ENCODE measurements at regions not wholly inside any gene's neighbourhood (a gene's known extent, or its start where the extent isn't known, plus 50 kb on each side); places are given as distances from the start of the nearest gene placed in this dataset.
"Not testable (repeated sequence)": the region's sequence is repeated elsewhere in the genome, so short reads cannot be mapped to it uniquely, and the experiment has no call there.

- no peak for TF ChIP-seq POLR2A (IDR thresholded peaks at IDR 0.05)
- TF ChIP-seq CTCF (IDR thresholded peaks at IDR 0.05), result no peak
- intact Hi-C loops (cut with DNase I), result no loop called here
- WGBS, 4 donors, result 43 to 64% (median 53%) methylated on average over 3 of the region's 3 CpGs
Measured at GRCh38 chr17:13096291-13096690, 78.5 kb upstream of the ELAC2 start.

GRCh38 chr17:13092010-13092409 is 74.2 kb upstream of the ELAC2 start:
- H3K9me3 ChIP-seq (replicated peaks in 1 of 3); H3K4me1 ChIP-seq (replicated peaks in 1 of 2); H3K4me3 ChIP-seq; H3K27ac ChIP-seq; intact Hi-C loops (cut with DNase I); DNase-seq; H3K36me3 ChIP-seq (replicated peaks in 1 of 2); H3K27me3 ChIP-seq: not testable (repeated sequence)
- WGBS, 4 donors, result 83 to 90% (median 88%) methylated on average over 5 of the region's 5 CpGs

More at GRCh38 chr17:13096291-13096690, 78.5 kb upstream of the ELAC2 start:
- no peak for DNase-seq
- Histone ChIP-seq H3K36me3 (replicated peaks in 1 of 2) (no peaks in the 10 kb centered on the region), H3K4me3 (no peak overlapping the region), H3K27me3 (no peaks in the 10 kb centered on the region), H3K4me1 (replicated peaks in 1 of 2) (no peaks in the 10 kb centered on the region), H3K9me3 (replicated peaks in 1 of 3) (no peaks in the 10 kb centered on the region), H3K27ac (no peak overlapping the region)

- no peak for TF ChIP-seq POLR2A (IDR thresholded peaks at IDR 0.05)
- TF ChIP-seq CTCF (IDR thresholded peaks at IDR 0.05), result no peak
- H3K27ac ChIP-seq, result no peak overlapping the region
- DNase-seq, result no peak
- H3K4me3 ChIP-seq, result no peak overlapping the region
- H3K4me1 ChIP-seq (replicated peaks in 1 of 2), result no peaks in the 10 kb centered on the region
- no peaks in the 10 kb centered on the region for H3K36me3 ChIP-seq (replicated peaks in 1 of 2)
- WGBS, 4 donors, result 72 to 84% (median 75%) methylated on average over 5 of the region's 5 CpGs
- intact Hi-C loops (cut with DNase I), result no loop called here
- H3K27me3 ChIP-seq, result peaks cover 3% of the 10 kb centered on the region
- no peaks in the 10 kb centered on the region for H3K9me3 ChIP-seq (replicated peaks in 1 of 3)
Measured at GRCh38 chr17:13088666-13089065, 70.8 kb upstream of the ELAC2 start.

GRCh38 chr17:13087802-13088201 is 70.0 kb upstream of the ELAC2 start:
- 74 to 88% (median 83%) methylated on average over 3 of the region's 3 CpGs for WGBS, 4 donors
- Histone ChIP-seq H3K9me3 (replicated peaks in 1 of 3) (no peaks in the 10 kb centered on the region), H3K27me3 (peaks cover 3% of the 10 kb centered on the region), H3K4me3 (no peak overlapping the region), H3K4me1 (replicated peaks in 1 of 2) (no peaks in the 10 kb centered on the region), H3K36me3 (replicated peaks in 1 of 2) (no peaks in the 10 kb centered on the region), H3K27ac (no peak overlapping the region)
- TF ChIP-seq POLR2A (IDR thresholded peaks at IDR 0.05) (no peak), CTCF (IDR thresholded peaks at IDR 0.05) (no peak)
- intact Hi-C loops (cut with DNase I), result no loop called here
- DNase-seq, result no peak

- Histone ChIP-seq H3K9me3 (replicated peaks in 1 of 3) (no peaks in the 10 kb centered on the region), H3K27me3 (peaks cover 3% of the 10 kb centered on the region), H3K36me3 (replicated peaks in 1 of 2) (no peaks in the 10 kb centered on the region), H3K27ac (no peak overlapping the region), H3K4me1 (replicated peaks in 1 of 2) (no peaks in the 10 kb centered on the region), H3K4me3 (no peak overlapping the region)
- TF ChIP-seq POLR2A (IDR thresholded peaks at IDR 0.05) (no peak), CTCF (IDR thresholded peaks at IDR 0.05) (no peak)
- no peak for DNase-seq
- intact Hi-C loops (cut with DNase I), result no loop called here
- WGBS, 4 donors, result 49 to 56% (median 52%) methylated on average over 9 to 11 of the region's 11 CpGs
Measured at GRCh38 chr17:13086142-13086769, 68.4 kb upstream of the ELAC2 start.
